Epithelial cell of esophagus (primary cell): ENCODE measurements at regions not wholly inside any gene's neighbourhood (a gene's known extent, or its start where the extent isn't known, plus 50 kb on each side); places are given as distances from the start of the nearest gene placed in this dataset.

Experiments
- DNase-seq: peaks from one replicate; pipeline ENCODE4 v3.0.0; 2010; ENCODE audit warnings: low read depth
- H3K4me3 ChIP-seq: 2 replicates; pipeline ENCODE4 v1.5.1; 2011; ENCODE audit warnings: mild to moderate bottlenecking, low read length, control low read depth
- CTCF ChIP-seq: IDR thresholded peaks from 2 replicates; pipeline ENCODE4 v1.5.1; 2011; ENCODE audit warnings: low read depth, mild to moderate bottlenecking, low read length, control low read depth, inconsistent platforms; ENCODE audit not compliant: insufficient read depth; ENCODE audit errors: missing control alignments

GRCh38 chr14:97271451-97271960 is 474.3 kb downstream of the VRK1 start:
- no peak overlapping the region for H3K4me3 ChIP-seq
- no peak for DNase-seq
- TF ChIP-seq CTCF, result no peak

- no peak for TF ChIP-seq CTCF
- DNase-seq, result no peak
- H3K4me3 ChIP-seq, result no peak overlapping the region
Observed at GRCh38 chr14:97273540-97273939, 476.4 kb downstream of the VRK1 start.

GRCh38 chr14:97274626-97275025 is 477.4 kb downstream of the VRK1 start:
- no peak for TF ChIP-seq CTCF
- H3K4me3 ChIP-seq, result no peak overlapping the region
- DNase-seq, result no peak

- no peak overlapping the region for H3K4me3 ChIP-seq
- TF ChIP-seq CTCF, result no peak
- no peak for DNase-seq
Observed at GRCh38 chr14:97275276-97275675, 478.1 kb downstream of the VRK1 start.

GRCh38 chr14:97276573-97276972 is 479.4 kb downstream of the VRK1 start:
- no peak overlapping the region for H3K4me3 ChIP-seq
- no peak for TF ChIP-seq CTCF
- no peak for DNase-seq

- no peak for DNase-seq
- H3K4me3 ChIP-seq, result no peak overlapping the region
- TF ChIP-seq CTCF, result no peak
Observed at GRCh38 chr14:97277711-97278110, 480.5 kb downstream of the VRK1 start.

- TF ChIP-seq CTCF, result no peak
- no peak overlapping the region for H3K4me3 ChIP-seq
- DNase-seq, result no peak
Observed at GRCh38 chr14:97280526-97280925, 483.3 kb downstream of the VRK1 start.
